ENCODE measurements at regions not wholly inside any gene's neighbourhood (a gene's known extent, or its start where the extent isn't known, plus 50 kb on each side); places are given as distances from the start of the nearest gene placed in this dataset.

- Histone ChIP-seq H3K9ac (replicated peaks; ENCODE audit: extremely low read depth, insufficient read depth, low read length) (no peak overlapping the region), H2AFZ (ENCODE audit: low read depth, low read length) (no peak overlapping the region), H3K9me3 (replicated peaks; ENCODE audit: control insufficient read depth, insufficient read depth, low read length) (no peaks in the 10 kb centered on the region), H3K4me3 (replicated peaks in 1 of 3; ENCODE audit: insufficient read depth in 1 of 3, low read depth in 1 of 3, low read length in 3 of 3) (no peak overlapping the region), H3K79me2 (ENCODE audit: control insufficient read depth, insufficient read depth, low read length) (no peaks in the 10 kb centered on the region), H3K27ac (ENCODE audit: insufficient read depth, low read depth, low read length) (no peak overlapping the region), H3K9me1 (replicated peaks; ENCODE audit: control insufficient read depth, extremely low read depth, insufficient read depth, low read length) (no peaks in the 10 kb centered on the region), H3K36me3 (ENCODE audit: control insufficient read depth in 2 of 2, extremely low read depth in 1 of 2, insufficient read depth in 2 of 2, low read length in 2 of 2) (no peaks in the 10 kb centered on the region), H3K4me2 (ENCODE audit: insufficient read depth, low read length) (no peak overlapping the region), H3K4me1 (ENCODE audit: control insufficient read depth, extremely low read depth, insufficient read depth, low read length) (no peaks in the 10 kb centered on the region), H4K20me1 (replicated peaks; ENCODE audit: control insufficient read depth, extremely low read depth, insufficient read depth, low read length) (no peaks in the 10 kb centered on the region), H3K27me3 (ENCODE audit: control insufficient read depth in 2 of 2, insufficient read depth in 2 of 2, low read length in 2 of 2) (peaks cover 0 to 3% of the 10 kb centered on the region in 2 experiments)
- BruUV-seq (replicated peaks), result no TSS peak
- POLR2A ChIA-PET, result no interaction called here
- CTCF ChIA-PET, result interaction anchor here (1.2 kb wide), 1 partner anchor 16 kb away, joined by 3 read pairs; no protein-coding TSS in a partner anchor
- DNase-seq (ENCODE audit: low read depth, low spot score) (no peak), FAIRE-seq (no peak)
- dilution Hi-C loops (cut with MboI; ENCODE audit: extremely low pct_ligation_motif_present, low sequenced_read_pairs), result no loop called here
- intact Hi-C loops (cut with micrococcal nuclease), result no loop called here
- no peak for TF ChIP-seq GATA2 (IDR thresholded peaks at IDR 0.05; ENCODE audit: insufficient read depth, insufficient read length, low read depth, low read length)
- TF ChIP-seq POLR2AphosphoS5 (IDR thresholded peaks at IDR 0.05; ENCODE audit: insufficient read depth, low read depth, low read length), result no peak
- TF ChIP-seq POLR2A (IDR thresholded peaks at IDR 0.05; ENCODE audit: low read depth, low read length), result no peak
- TF ChIP-seq MYC (IDR thresholded peaks at IDR 0.05; ENCODE audit: low read depth, low read length), result no peak
Observed at GRCh38 chr10:62626079-62626478, 178.4 kb upstream of the ADO start.

DNA sequence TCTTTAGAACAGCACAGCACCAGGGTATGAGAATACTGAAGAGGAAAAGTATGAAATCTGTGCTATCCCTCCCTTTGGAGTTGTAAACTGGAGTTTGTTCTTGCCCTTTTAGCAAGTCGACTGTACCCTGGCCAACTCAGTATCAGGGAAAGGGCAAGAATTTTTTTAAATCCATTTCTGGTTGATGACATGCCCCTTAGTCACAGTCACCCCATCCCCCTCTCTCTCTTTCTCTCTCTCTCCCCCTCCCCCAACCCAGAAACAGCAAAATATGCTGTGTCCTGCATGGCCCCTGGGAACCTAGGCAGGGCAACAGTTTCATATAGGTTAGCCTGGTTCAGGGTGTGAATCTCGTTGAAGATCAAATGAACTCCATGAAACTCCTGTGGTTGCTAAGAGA lies 177.7 kb upstream of the ADO start:
- Histone ChIP-seq H2AFZ (ENCODE audit: low read depth, low read length) (no peak overlapping the region), H3K4me2 (ENCODE audit: insufficient read depth, low read length) (no peak overlapping the region), H3K9me1 (replicated peaks; ENCODE audit: control insufficient read depth, extremely low read depth, insufficient read depth, low read length) (no peaks in the 10 kb centered on the region), H3K79me2 (ENCODE audit: control insufficient read depth, insufficient read depth, low read length) (no peaks in the 10 kb centered on the region), H3K36me3 (ENCODE audit: control insufficient read depth in 2 of 2, extremely low read depth in 1 of 2, insufficient read depth in 2 of 2, low read length in 2 of 2) (no peaks in the 10 kb centered on the region), H3K27me3 (ENCODE audit: control insufficient read depth in 2 of 2, insufficient read depth in 2 of 2, low read length in 2 of 2) (no peaks in the 10 kb centered on the region), H3K27ac (ENCODE audit: insufficient read depth, low read depth, low read length) (no peak overlapping the region), H3K9me3 (replicated peaks; ENCODE audit: control insufficient read depth, insufficient read depth, low read length) (no peaks in the 10 kb centered on the region), H3K9ac (replicated peaks; ENCODE audit: extremely low read depth, insufficient read depth, low read length) (no peak overlapping the region), H3K4me3 (replicated peaks in 1 of 3; ENCODE audit: insufficient read depth in 1 of 3, low read depth in 1 of 3, low read length in 3 of 3) (no peak overlapping the region), H4K20me1 (replicated peaks; ENCODE audit: control insufficient read depth, extremely low read depth, insufficient read depth, low read length) (no peaks in the 10 kb centered on the region), H3K4me1 (ENCODE audit: control insufficient read depth, extremely low read depth, insufficient read depth, low read length) (no peaks in the 10 kb centered on the region)
- TF ChIP-seq MYC (IDR thresholded peaks at IDR 0.05; ENCODE audit: low read depth, low read length) (no peak), EZH2 (IDR thresholded peaks at IDR 0.05; ENCODE audit: borderline replicate concordance, low read depth, low read length, severe bottlenecking) (no peak)
- FAIRE-seq, result no peak
- CTCF ChIA-PET, result no interaction called here
- POLR2A ChIA-PET, result no interaction called here
- DNase-seq (ENCODE audit: low read depth, low spot score), result no peak
- BruUV-seq (replicated peaks), result no TSS peak
- intact Hi-C loops (cut with micrococcal nuclease), result no loop called here
- dilution Hi-C loops (cut with MboI; ENCODE audit: extremely low pct_ligation_motif_present, low sequenced_read_pairs), result no loop called here
